Lower leg skin (tissue), 3 donors: ENCODE measurements at regions not wholly inside any gene's neighbourhood (a gene's known extent, or its start where the extent isn't known, plus 50 kb on each side); places are given as distances from the start of the nearest gene placed in this dataset.

Experiments
- CTCF ChIP-seq, 3 donors: fragments of 450-650 bp; IDR thresholded peaks; one replicate each; pipeline ENCODE4 v1.5.1; 2016; ENCODE audit warnings: antibody characterized with exemption in 3 of 3, mild to moderate bottlenecking in 3 of 3, moderate library complexity in 2 of 3
- POLR2A ChIP-seq, 2 donors: fragments of 450-650 bp; IDR thresholded peaks; one replicate each; pipeline ENCODE4 v1.6.1; 2016 to 2017; ENCODE audit warnings: antibody characterized with exemption in 2 of 2, mild to moderate bottlenecking in 1 of 2, moderate library complexity in 1 of 2

- no peak for TF ChIP-seq CTCF (IDR thresholded peaks at IDR 0.05)
- no peak for TF ChIP-seq POLR2A (IDR thresholded peaks at IDR 0.05)
Observed at GRCh38 chr6:9373308-9373707, 938.0 kb upstream of the SLC35B3 start.
